ENCODE measurements at regions not wholly inside any gene's neighbourhood (a gene's known extent, or its start where the extent isn't known, plus 50 kb on each side); places are given as distances from the start of the nearest gene placed in this dataset.

DNA sequence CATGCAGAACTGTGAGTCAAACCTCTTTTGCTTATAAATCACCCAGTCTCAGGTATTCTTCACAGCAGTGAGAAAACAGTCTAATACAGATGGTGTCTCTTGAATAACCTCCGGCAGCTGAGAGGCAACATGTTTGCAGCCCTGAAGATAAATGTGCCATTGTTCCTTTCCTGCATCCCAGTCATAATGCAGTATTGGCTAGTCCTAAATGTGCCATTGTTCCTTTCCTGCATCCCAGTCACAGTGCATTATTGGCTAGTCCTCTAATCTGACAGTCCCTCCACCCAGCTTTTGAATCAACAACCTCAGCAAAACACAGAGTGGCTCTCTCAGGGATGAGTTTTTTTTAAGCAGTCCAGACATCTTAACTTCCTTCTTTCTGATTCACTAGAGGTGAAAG is 550.7 kb downstream of the RIT2 start:
- Histone ChIP-seq H2AFZ (ENCODE audit: low read depth, low read length) (no peak overlapping the region), H3K36me3 (ENCODE audit: control insufficient read depth in 2 of 2, extremely low read depth in 1 of 2, insufficient read depth in 2 of 2, low read length in 2 of 2) (no peaks in the 10 kb centered on the region), H3K9me3 (replicated peaks; ENCODE audit: control insufficient read depth, insufficient read depth, low read length) (no peaks in the 10 kb centered on the region), H3K9ac (replicated peaks; ENCODE audit: extremely low read depth, insufficient read depth, low read length) (no peak overlapping the region), H3K27me3 (ENCODE audit: control insufficient read depth in 2 of 2, insufficient read depth in 2 of 2, low read length in 2 of 2) (no peaks in the 10 kb centered on the region), H4K20me1 (replicated peaks; ENCODE audit: control insufficient read depth, extremely low read depth, insufficient read depth, low read length) (no peaks in the 10 kb centered on the region), H3K9me1 (replicated peaks; ENCODE audit: control insufficient read depth, extremely low read depth, insufficient read depth, low read length) (no peaks in the 10 kb centered on the region), H3K4me2 (ENCODE audit: insufficient read depth, low read length) (no peak overlapping the region), H3K4me1 (ENCODE audit: control insufficient read depth, extremely low read depth, insufficient read depth, low read length) (no peaks in the 10 kb centered on the region), H3K4me3 (replicated peaks in 1 of 3; ENCODE audit: insufficient read depth in 1 of 3, low read depth in 1 of 3, low read length in 3 of 3) (no peak overlapping the region), H3K79me2 (ENCODE audit: control insufficient read depth, insufficient read depth, low read length) (no peaks in the 10 kb centered on the region), H3K27ac (ENCODE audit: insufficient read depth, low read depth, low read length) (no peak overlapping the region)
- POLR2A ChIA-PET, result no interaction called here
- BruUV-seq (replicated peaks), result no TSS peak
- CTCF ChIA-PET, result no interaction called here
- TF ChIP-seq FOS (IDR thresholded peaks at IDR 0.05; ENCODE audit: borderline replicate concordance, insufficient read depth, low read length), result no peak
- TF ChIP-seq GATA2 (IDR thresholded peaks at IDR 0.05; ENCODE audit: insufficient read depth, insufficient read length, low read depth, low read length), result no peak
- TF ChIP-seq, protein P1, sequence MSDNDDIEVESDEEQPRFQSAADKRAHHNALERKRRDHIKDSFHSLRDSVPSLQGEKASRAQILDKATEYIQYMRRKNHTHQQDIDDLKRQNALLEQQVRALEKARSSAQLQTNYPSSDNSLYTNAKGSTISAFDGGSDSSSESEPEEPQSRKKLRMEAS (IDR thresholded peaks at IDR 0.05; ENCODE audit: insufficient read depth, insufficient read length), result no peak
- TF ChIP-seq EZH2 (IDR thresholded peaks at IDR 0.05; ENCODE audit: borderline replicate concordance, low read depth, low read length, severe bottlenecking), result no peak
- TF ChIP-seq POLR2A (IDR thresholded peaks at IDR 0.05; ENCODE audit: low read depth, low read length), result no peak
- TF ChIP-seq MYC (IDR thresholded peaks at IDR 0.05; ENCODE audit: low read depth, low read length), result no peak
- TF ChIP-seq, protein P2, sequence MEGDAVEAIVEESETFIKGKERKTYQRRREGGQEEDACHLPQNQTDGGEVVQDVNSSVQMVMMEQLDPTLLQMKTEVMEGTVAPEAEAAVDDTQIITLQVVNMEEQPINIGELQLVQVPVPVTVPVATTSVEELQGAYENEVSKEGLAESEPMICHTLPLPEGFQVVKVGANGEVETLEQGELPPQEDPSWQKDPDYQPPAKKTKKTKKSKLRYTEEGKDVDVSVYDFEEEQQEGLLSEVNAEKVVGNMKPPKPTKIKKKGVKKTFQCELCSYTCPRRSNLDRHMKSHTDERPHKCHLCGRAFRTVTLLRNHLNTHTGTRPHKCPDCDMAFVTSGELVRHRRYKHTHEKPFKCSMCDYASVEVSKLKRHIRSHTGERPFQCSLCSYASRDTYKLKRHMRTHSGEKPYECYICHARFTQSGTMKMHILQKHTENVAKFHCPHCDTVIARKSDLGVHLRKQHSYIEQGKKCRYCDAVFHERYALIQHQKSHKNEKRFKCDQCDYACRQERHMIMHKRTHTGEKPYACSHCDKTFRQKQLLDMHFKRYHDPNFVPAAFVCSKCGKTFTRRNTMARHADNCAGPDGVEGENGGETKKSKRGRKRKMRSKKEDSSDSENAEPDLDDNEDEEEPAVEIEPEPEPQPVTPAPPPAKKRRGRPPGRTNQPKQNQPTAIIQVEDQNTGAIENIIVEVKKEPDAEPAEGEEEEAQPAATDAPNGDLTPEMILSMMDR (IDR thresholded peaks at IDR 0.05; ENCODE audit: extremely low read depth in 1 of 2, insufficient read depth in 1 of 2, low read depth in 1 of 2, low read length in 2 of 2), result no peak
- no peak for TF ChIP-seq JUN (IDR thresholded peaks at IDR 0.05; ENCODE audit: borderline replicate concordance, insufficient read depth, insufficient read length, low read depth)
- TF ChIP-seq POLR2AphosphoS5 (IDR thresholded peaks at IDR 0.05; ENCODE audit: insufficient read depth, low read depth, low read length), result no peak
- DNase-seq (ENCODE audit: low read depth, low spot score), result no peak
- no peak for FAIRE-seq
- dilution Hi-C loops (cut with MboI; ENCODE audit: extremely low pct_ligation_motif_present, low sequenced_read_pairs) (no loop called here), intact Hi-C loops (cut with micrococcal nuclease) (no loop called here)

All from endothelial cell of umbilical vein (primary cell).